ENCODE measurements at regions not wholly inside any gene's neighbourhood (a gene's known extent, or its start where the extent isn't known, plus 50 kb on each side); places are given as distances from the start of the nearest gene placed in this dataset.
"Not testable (repeated sequence)": the region's sequence is repeated elsewhere in the genome, so short reads cannot be mapped to it uniquely, and the experiment has no call there.

GRCh38 chr17:13415871-13416416 lies 185.8 kb downstream of the HS3ST3A1 start:
- DNase-seq (peak; percentile 67), ATAC-seq (no peak)
- H3K4me2 ChIP-seq (ENCODE audit: low read length), result 0 out of 2 replicates have a peak overlapping the region, but pooled peaks have one; percentile 10
- no TSS peak for BruUV-seq (replicated peaks)
- H3K9ac ChIP-seq (ENCODE audit: low read length), result no peak overlapping the region
- CTCF ChIA-PET, result no interaction called here
- H3K79me2 ChIP-seq (ENCODE audit: low read length), result no peaks in the 10 kb centered on the region
- H3K4me1 ChIP-seq (ENCODE audit: insufficient read depth, low read length), result peaks cover 7% of the 10 kb centered on the region
- no peaks in the 10 kb centered on the region for H3K9me2 ChIP-seq (replicated peaks; ENCODE audit: low read length)
- no peak overlapping the region for H2AFZ ChIP-seq (ENCODE audit: low read length)
- H3K27me3 ChIP-seq (ENCODE audit: low read length), result peaks cover 8% of the 10 kb centered on the region; the same call in 1 of the 2 replicates
- no peaks in the 10 kb centered on the region for H4K20me1 ChIP-seq (ENCODE audit: low read length)
- POLR2A ChIA-PET (ENCODE audit: unreplicated experiment), result no interaction called here
- H3K36me3 ChIP-seq (ENCODE audit: low read depth, low read length), result no peaks in the 10 kb centered on the region
- H3K4me3 ChIP-seq (ENCODE audit: low read length), result no peak overlapping the region
- TF ChIP-seq EZH2phosphoT487 (IDR thresholded peaks at IDR 0.05; ENCODE audit: borderline replicate concordance, low read length), result no peak
- no peak for TF ChIP-seq CTCF (conservative IDR thresholded peaks at IDR 0.05; ENCODE audit: low read depth, low read length)
- no peak for TF ChIP-seq EZH2 (IDR thresholded peaks at IDR 0.05; ENCODE audit: low read length, unreplicated experiment)
- H3F3A ChIP-seq (ENCODE audit: low read length, unreplicated experiment), result no peaks in the 10 kb centered on the region
- H3K9me3 ChIP-seq (ENCODE audit: low read length), result no peaks in the 10 kb centered on the region
- H3K27ac ChIP-seq (ENCODE audit: low read length), result no peak overlapping the region
- intact Hi-C loops (cut with micrococcal nuclease), result no loop called here

- H3K36me3 ChIP-seq (ENCODE audit: low read depth, low read length); H3K4me1 ChIP-seq (ENCODE audit: insufficient read depth, low read length); CTCF ChIA-PET; H3K9me2 ChIP-seq (replicated peaks; ENCODE audit: low read length); H3F3A ChIP-seq (ENCODE audit: low read length, unreplicated experiment); ATAC-seq; POLR2A ChIA-PET (ENCODE audit: unreplicated experiment); H3K4me3 ChIP-seq (ENCODE audit: low read length); H3K9me3 ChIP-seq (ENCODE audit: low read length); intact Hi-C loops (cut with micrococcal nuclease); H3K4me2 ChIP-seq (ENCODE audit: low read length); BruUV-seq (replicated peaks); DNase-seq; H2AFZ ChIP-seq (ENCODE audit: low read length); H3K27me3 ChIP-seq (ENCODE audit: low read length); H4K20me1 ChIP-seq (ENCODE audit: low read length); H3K27ac ChIP-seq (ENCODE audit: low read length); H3K9ac ChIP-seq (ENCODE audit: low read length); H3K79me2 ChIP-seq (ENCODE audit: low read length): not testable (repeated sequence)
Measured at GRCh38 chr17:13415200-13415599, 186.5 kb downstream of the HS3ST3A1 start.

DNA sequence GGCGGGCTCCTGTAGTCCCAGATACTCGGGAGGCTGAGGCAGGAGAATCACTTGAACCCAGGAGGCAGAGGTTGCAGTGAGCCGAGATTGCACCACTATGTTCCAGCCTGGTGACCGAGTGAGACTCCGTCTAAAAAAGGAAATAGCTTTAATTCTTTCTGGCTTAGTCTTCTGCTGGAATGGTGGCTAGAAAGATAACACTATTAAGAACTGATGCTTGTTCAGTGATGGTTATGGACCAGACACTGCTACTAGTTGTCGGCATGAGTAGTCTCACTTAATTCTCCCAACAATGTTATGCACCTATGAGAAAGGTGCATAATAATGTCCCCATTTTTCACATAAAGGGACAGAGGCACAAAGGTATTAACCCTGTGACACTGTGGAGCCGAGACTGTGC lies 188.7 kb downstream of the HS3ST3A1 start:
- CTCF ChIA-PET, result no interaction called here
- TF ChIP-seq EZH2 (IDR thresholded peaks at IDR 0.05; ENCODE audit: low read length, unreplicated experiment) (no peak), CTCF (conservative IDR thresholded peaks at IDR 0.05; ENCODE audit: low read depth, low read length) (no peak), EZH2phosphoT487 (IDR thresholded peaks at IDR 0.05; ENCODE audit: borderline replicate concordance, low read length) (no peak)
- Histone ChIP-seq H3K9me2 (replicated peaks; ENCODE audit: low read length) (no peaks in the 10 kb centered on the region), H3K4me3 (ENCODE audit: low read length) (no peak overlapping the region), H2AFZ (ENCODE audit: low read length) (no peak overlapping the region), H3K4me1 (ENCODE audit: insufficient read depth, low read length) (no peaks in the 10 kb centered on the region), H3F3A (ENCODE audit: low read length, unreplicated experiment) (no peaks in the 10 kb centered on the region), H3K9me3 (ENCODE audit: low read length) (no peaks in the 10 kb centered on the region), H4K20me1 (ENCODE audit: low read length) (no peaks in the 10 kb centered on the region), H3K9ac (ENCODE audit: low read length) (no peak overlapping the region), H3K27me3 (ENCODE audit: low read length) (peaks cover 8% of the 10 kb centered on the region; the same call in 1 of the 2 replicates), H3K4me2 (ENCODE audit: low read length) (no peak overlapping the region), H3K36me3 (ENCODE audit: low read depth, low read length) (no peaks in the 10 kb centered on the region), H3K27ac (ENCODE audit: low read length) (no peak overlapping the region), H3K79me2 (ENCODE audit: low read length) (no peaks in the 10 kb centered on the region)
- POLR2A ChIA-PET (ENCODE audit: unreplicated experiment), result no interaction called here
- DNase-seq, result no peak
- intact Hi-C loops (cut with micrococcal nuclease), result no loop called here
- no TSS peak for BruUV-seq (replicated peaks)
- no peak for ATAC-seq
